ENCODE measurements at regions not wholly inside any gene's neighbourhood (a gene's known extent, or its start where the extent isn't known, plus 50 kb on each side); places are given as distances from the start of the nearest gene placed in this dataset.

DNA sequence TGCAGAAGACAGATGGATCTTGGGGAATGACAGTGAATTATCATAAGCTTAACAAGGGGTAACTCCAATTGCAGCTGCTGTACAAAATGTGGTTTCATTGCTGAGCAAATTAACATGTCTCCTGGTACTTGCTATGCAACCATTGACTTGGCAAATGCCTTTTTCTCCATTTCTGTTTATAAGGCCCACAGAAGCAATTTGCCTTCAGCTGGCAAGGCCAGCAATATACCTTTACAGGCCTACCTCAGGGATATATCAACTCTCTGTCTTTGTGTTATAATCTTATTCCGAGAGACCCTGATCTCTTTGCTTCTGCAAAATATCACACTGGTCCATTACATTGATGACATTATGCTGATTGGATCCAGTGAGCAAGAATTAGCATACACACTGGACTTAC lies 52.7 kb upstream of the KIAA0040 start:
- no peak overlapping the region for H3K4me3 ChIP-seq
- TF ChIP-seq, protein P1, sequence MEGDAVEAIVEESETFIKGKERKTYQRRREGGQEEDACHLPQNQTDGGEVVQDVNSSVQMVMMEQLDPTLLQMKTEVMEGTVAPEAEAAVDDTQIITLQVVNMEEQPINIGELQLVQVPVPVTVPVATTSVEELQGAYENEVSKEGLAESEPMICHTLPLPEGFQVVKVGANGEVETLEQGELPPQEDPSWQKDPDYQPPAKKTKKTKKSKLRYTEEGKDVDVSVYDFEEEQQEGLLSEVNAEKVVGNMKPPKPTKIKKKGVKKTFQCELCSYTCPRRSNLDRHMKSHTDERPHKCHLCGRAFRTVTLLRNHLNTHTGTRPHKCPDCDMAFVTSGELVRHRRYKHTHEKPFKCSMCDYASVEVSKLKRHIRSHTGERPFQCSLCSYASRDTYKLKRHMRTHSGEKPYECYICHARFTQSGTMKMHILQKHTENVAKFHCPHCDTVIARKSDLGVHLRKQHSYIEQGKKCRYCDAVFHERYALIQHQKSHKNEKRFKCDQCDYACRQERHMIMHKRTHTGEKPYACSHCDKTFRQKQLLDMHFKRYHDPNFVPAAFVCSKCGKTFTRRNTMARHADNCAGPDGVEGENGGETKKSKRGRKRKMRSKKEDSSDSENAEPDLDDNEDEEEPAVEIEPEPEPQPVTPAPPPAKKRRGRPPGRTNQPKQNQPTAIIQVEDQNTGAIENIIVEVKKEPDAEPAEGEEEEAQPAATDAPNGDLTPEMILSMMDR (IDR thresholded peaks at IDR 0.05): no peak
- intact Hi-C loops (cut with DNase I, micrococcal nuclease): no loop called here
- H3K4me1 ChIP-seq (ENCODE audit: low read depth): no peaks in the 10 kb centered on the region
- no peak for DNase-seq
- no peaks in the 10 kb centered on the region for H3K36me3 ChIP-seq (ENCODE audit: low read depth)
- no peak for ATAC-seq
- no peaks in the 10 kb centered on the region for H3K9me3 ChIP-seq

DNA sequence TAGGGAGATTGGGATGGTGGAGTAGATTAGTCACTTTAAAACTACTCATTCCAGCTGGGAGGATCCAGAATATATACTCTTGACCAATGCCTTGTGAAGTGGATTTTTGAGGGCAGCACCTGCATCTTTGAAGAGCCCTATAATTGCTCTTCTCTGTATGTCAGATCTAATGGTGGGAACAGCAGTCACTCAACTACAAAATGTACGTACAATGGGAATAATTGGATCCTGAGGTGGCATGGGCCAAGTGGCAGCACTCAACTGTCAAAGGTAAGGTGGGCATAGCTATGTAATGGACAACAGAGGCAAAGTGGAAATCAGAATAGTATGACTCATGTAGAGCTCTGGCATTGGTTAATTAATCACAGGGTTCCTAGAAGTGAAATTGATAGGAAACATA lies 51.6 kb upstream of the KIAA0040 start:
- no peak for ATAC-seq
- no peak overlapping the region for H3K4me3 ChIP-seq
- TF ChIP-seq, protein P1 (IDR thresholded peaks at IDR 0.05): no peak

More for the DNA sequence above, 51.6 kb upstream of the KIAA0040 start:
- intact Hi-C loops (cut with DNase I, micrococcal nuclease): no loop called here
- Histone ChIP-seq H3K9me3 (no peaks in the 10 kb centered on the region), H3K36me3 (ENCODE audit: low read depth) (no peaks in the 10 kb centered on the region), H3K4me1 (ENCODE audit: low read depth) (no peaks in the 10 kb centered on the region)
- DNase-seq: no peak

Measured in mucosa of descending colon (tissue), 3 donors.